ENCODE measurements at regions not wholly inside any gene's neighbourhood (a gene's known extent, or its start where the extent isn't known, plus 50 kb on each side); places are given as distances from the start of the nearest gene placed in this dataset.

- no peak for TF ChIP-seq CTCF (conservative IDR thresholded peaks at IDR 0.05; ENCODE audit: low read depth, low read length)
- TF ChIP-seq EZH2 (IDR thresholded peaks at IDR 0.05; ENCODE audit: borderline replicate concordance, low read depth, low read length, poor library complexity, severe bottlenecking): no peak
Observed at GRCh38 chr1:101431956-101432510, 195.2 kb downstream of the S1PR1 start.
